KOPT-K1 (cell line): ENCODE measurements at regions not wholly inside any gene's neighbourhood (a gene's known extent, or its start where the extent isn't known, plus 50 kb on each side); places are given as distances from the start of the nearest gene placed in this dataset.

ENCODE experiments used
- H3K27ac ChIP-seq: fragments of 200-600 bp; sonication (generic); 2 replicates; pipeline ENCODE4 v1.5.1; 2016; ENCODE audit warnings: antibody characterized with exemption, mild to moderate bottlenecking, low read depth, low read length; ENCODE audit not compliant: poor library complexity, severe bottlenecking
- H3K36me3 ChIP-seq: fragments of 200-600 bp; sonication (generic); 2 replicates; pipeline ENCODE4 v1.5.1; 2017; ENCODE audit warnings: antibody characterized with exemption, mild to moderate bottlenecking, low read length, moderate library complexity; ENCODE audit not compliant: insufficient read depth
- H3K9me3 ChIP-seq: fragments of 200-600 bp; sonication (generic); 2 replicates; pipeline ENCODE4 v1.5.1; 2017; ENCODE audit warnings: antibody characterized with exemption, low read length, mild to moderate bottlenecking; ENCODE audit not compliant: insufficient read depth, poor library complexity, severe bottlenecking

DNA sequence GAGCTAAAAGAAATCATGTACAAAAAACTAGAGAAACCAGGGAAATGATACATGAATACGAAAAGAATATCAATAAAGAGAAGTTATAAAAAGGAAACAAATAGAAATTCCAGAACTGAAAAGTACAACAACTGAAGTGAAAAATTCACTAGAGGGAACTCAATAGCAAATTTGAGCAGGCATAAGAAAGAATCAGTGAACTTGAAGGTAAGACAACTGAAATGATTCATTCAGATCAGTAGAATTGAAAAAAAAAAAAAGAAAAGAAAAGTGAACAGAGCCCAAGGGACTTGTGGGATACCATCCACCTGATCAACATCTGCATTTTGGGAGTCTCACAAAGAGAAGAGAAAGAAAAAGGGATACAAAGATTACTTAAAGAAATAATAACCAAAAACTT lies 78.3 kb downstream of the HHEX start:
- Histone ChIP-seq H3K9me3 (peaks cover 13% of the 10 kb centered on the region), H3K36me3 (no peaks in the 10 kb centered on the region), H3K27ac (no peak overlapping the region)

DNA sequence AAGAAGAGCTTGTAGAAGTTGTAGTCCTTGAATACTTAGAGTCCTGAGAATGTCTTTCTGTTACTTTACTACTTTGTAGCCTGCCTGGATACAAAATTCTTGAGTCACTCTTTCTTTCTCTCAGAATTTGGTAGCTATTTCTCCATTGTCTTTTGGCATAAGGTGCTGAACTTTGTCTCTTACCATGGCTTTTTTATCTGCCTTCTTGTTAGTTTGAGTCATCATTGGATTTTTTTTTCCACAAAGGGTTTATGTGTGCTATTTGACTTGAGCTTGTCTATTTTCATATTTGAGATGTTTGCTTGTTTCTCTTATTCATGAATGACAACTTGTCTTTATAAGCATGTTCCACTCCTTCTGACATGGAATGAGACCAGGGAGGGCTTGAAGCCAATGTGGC lies 74.5 kb upstream of the EXOC6 start:
- no peaks in the 10 kb centered on the region for H3K36me3 ChIP-seq

DNA sequence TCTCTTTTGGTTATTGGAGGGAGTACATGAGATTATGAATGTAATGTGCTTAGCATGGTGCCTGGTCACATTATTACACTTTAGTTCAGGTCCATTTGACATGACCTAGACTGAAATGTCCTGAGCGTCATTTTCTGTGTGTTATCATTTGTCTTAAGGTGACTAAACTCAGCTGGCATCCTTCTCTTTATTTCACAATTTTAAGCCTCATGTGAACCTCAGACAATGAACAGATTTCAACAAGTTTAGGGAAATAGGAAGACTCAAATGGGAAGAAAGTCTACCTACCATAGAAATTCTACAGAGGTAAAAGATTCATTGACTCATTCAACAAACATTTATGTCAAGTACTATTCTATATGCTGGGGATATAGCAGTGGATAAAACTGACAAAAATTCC lies 70.2 kb upstream of the EXOC6 start:
- Histone ChIP-seq H3K27ac (no peak overlapping the region), H3K9me3 (no peaks in the 10 kb centered on the region), H3K36me3 (no peaks in the 10 kb centered on the region)

More for the DNA sequence above, 74.5 kb upstream of the EXOC6 start:
- Histone ChIP-seq H3K9me3 (no peaks in the 10 kb centered on the region), H3K27ac (no peak overlapping the region)

DNA sequence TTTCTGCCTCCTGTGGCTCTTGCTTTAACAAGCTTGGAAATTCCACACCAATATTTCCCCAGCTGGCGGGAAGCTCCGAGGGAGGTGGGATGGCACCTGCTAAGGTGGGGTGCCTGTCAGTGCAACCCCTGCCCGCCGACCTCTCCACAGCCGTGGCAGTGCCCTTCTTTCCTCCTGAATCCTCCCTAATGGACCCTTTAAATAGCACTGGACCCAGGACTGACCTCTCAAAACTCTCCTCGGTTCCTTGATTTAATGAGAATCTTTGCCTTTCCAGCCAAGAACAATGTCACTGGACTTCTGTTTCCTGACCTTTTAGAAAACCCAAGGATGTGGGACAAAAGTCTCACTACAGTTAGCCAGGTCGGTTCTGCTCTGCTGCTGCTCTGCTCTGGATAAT lies 63.2 kb upstream of the EXOC6 start:
- H3K36me3 ChIP-seq: no peaks in the 10 kb centered on the region
- H3K9me3 ChIP-seq: no peaks in the 10 kb centered on the region
- H3K27ac ChIP-seq: no peak overlapping the region

DNA sequence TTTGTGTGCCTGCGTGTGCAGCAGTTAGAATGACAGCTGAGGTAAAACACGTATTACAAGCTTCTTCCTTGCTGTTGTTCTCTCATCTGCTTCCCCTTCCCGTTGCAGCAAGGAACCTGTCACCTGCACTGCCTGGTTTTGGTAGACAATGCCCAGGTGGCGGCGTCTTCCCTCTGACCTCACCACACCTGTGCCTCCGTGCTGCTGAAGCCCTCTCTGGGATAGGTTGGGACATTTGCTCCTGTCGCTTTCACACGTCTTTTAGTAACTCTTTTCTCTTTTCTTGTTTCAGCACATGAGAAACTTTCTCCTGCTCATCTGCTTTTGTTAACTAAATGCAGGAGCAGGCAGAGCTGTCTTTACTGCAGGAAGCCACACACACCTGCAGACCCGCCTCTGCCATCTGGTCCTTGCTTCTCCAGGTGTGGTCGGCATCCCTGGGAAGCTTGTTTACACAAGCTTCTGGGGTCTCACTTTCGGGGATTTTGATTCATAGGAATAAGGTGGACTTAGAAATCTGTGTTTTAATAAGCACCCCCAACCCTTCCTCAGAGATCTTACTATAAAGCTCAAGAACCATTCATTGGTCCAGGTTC lies 60.7 kb upstream of the EXOC6 start:
- H3K27ac ChIP-seq: no peak overlapping the region
- no peaks in the 10 kb centered on the region for H3K36me3 ChIP-seq
- no peaks in the 10 kb centered on the region for H3K9me3 ChIP-seq

DNA sequence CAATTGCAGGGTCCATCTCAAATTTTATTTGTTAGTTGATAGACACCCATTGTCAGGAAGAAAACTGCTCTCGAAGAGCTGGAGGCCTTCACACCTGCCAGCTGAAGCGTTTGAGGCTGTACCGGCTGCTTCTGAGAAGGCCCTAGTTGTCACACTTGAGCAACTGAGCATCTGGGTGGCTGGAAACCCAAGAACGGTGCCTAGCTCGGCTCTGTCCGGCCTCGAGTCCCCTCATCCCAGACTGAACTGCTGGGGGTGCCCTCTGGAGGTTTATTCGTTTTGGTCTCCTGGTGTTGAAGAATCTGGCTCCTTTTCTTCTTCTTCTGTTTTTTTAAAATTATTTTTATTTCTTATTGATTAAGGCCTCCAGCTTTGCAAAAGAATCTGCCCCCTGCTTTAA lies 59.3 kb upstream of the EXOC6 start:
- H3K36me3 ChIP-seq: no peaks in the 10 kb centered on the region
- no peaks in the 10 kb centered on the region for H3K9me3 ChIP-seq
- H3K27ac ChIP-seq: no peak overlapping the region

DNA sequence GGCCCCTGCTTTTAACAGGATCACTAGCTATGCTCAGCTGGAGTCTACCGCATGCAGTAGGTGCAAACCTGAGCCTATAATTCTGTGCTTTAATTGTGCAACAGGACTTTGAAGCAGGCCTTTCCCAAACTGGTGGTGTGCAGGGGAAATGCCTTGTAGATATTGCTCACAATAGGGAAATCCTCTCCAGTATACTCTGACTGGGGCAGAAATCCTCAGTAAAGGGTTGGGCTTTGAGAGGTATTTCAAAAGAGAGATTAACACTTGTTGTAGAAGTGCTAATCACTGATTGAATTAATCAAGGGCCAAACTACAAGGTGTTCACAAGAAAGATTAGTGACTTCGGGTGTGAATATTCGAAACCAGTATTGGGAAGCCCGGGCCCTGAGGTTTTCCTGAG lies 58.5 kb upstream of the EXOC6 start:
- no peaks in the 10 kb centered on the region for H3K9me3 ChIP-seq
- no peak overlapping the region for H3K27ac ChIP-seq
- H3K36me3 ChIP-seq: no peaks in the 10 kb centered on the region

DNA sequence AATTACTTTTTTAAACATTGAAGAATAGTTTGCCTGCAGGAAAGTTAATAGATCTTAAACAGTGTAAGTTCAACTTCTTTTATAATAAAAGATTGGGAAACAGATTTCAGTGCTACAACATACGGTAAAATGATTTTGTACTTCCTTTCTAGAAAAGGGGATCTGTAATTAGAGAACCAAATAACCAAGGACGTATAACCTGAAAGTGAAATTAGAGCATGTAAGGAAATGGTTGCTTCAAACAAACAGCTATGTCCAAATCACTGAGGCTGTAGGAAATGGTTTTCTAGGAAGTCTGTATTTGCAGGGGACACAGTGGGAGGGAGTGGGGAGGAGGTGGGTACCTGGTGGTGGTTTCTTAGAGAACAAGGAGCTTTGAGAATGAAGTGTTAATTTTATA lies 57.9 kb upstream of the EXOC6 start:
- Histone ChIP-seq H3K27ac (no peak overlapping the region), H3K9me3 (no peaks in the 10 kb centered on the region), H3K36me3 (no peaks in the 10 kb centered on the region)

DNA sequence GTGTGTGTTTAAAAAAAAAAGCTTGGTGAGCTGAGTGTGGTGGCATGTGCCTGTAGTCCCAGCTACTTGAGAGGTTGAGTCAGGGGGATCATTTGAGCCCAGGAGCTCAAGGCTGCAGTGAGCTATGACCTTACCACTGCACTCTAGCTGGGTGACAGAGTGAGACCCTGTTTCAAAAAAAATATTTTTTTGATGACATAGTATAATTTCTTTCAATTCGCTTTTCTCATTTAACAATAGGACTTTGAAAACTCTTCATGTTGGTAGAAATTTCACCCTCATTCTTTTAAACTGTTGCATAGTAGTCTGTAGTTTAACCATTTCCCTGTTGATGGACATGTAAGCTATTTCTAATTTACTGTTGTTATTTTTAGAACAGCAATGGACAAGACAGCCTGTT lies 55.7 kb upstream of the EXOC6 start:
- Histone ChIP-seq H3K36me3 (no peaks in the 10 kb centered on the region), H3K27ac (no peak overlapping the region), H3K9me3 (no peaks in the 10 kb centered on the region)
